IPS-18c (cell line): ENCODE measurements at regions not wholly inside any gene's neighbourhood (a gene's known extent, or its start where the extent isn't known, plus 50 kb on each side); places are given as distances from the start of the nearest gene placed in this dataset.
"Not testable (repeated sequence)": the region's sequence is repeated elsewhere in the genome, so short reads cannot be mapped to it uniquely, and the experiment has no call there.

Experiments used
- H3K4me3 ChIP-seq: 2 replicates; pipeline ENCODE4 v1.7.0; 2013; ENCODE audit warnings: low read depth, mild to moderate bottlenecking, low read length, moderate library complexity; ENCODE audit not compliant: insufficient read depth
- H3K9me3 ChIP-seq: one replicate; pipeline ENCODE4 v1.6.1; 2013; ENCODE audit warnings: mild to moderate bottlenecking, low read length, moderate library complexity; ENCODE audit not compliant: control insufficient read depth, insufficient read depth

- Histone ChIP-seq H3K9me3 (no peaks in the 10 kb centered on the region), H3K4me3 (no peak overlapping the region)
Measured at GRCh38 chr2:4144731-4145130, 441.4 kb downstream of the DCDC2C start.

DNA sequence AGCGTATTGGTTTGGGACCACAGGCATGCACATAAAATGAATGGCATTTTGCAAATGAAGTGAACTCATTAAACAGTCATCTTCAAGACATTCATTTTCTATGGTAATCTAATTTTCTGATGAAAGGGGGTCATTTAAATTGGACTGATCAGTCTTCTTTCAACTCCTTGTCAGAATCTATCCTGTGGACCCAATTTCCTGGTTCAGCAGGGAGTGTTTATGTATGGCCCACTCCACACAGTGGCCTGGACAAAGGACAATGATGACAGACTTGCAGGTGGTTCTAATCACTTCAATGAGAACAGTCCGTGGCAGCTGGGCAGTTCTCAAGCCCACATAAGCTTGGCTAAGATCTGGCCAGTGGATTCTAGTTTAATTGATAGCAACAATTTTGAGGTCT, 448.1 kb downstream of the DCDC2C start:
- Histone ChIP-seq H3K4me3 (no peak overlapping the region), H3K9me3 (no peaks in the 10 kb centered on the region)

DNA sequence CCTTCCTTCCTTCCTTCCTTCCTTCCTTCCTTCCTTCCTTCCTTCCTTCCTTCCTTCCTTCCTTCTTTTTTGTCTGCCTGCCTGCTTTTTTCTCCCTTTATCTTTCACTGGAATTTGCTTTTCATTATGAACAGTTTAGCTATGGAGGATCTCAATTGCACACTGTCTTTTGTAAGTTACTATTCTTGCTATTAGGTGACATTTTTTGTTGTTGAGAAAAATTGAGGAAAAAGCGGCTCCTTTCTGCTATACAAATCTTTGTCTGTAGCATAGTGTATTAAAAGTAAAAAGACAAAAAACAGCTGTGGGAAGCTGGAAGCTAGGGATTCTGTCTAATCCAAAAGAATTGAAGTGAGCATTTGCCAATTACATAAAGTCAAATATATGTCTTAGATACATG, 448.7 kb downstream of the DCDC2C start:
- H3K9me3 ChIP-seq = no peaks in the 10 kb centered on the region
- no peak overlapping the region for H3K4me3 ChIP-seq

- no peak overlapping the region for H3K4me3 ChIP-seq
- H3K9me3 ChIP-seq = peaks cover 23% of the 10 kb centered on the region
Measured at GRCh38 chr2:4168834-4169233, 465.5 kb downstream of the DCDC2C start.

GRCh38 chr2:4174796-4175195, 471.4 kb downstream of the DCDC2C start:
- Histone ChIP-seq H3K9me3 (peaks cover 31% of the 10 kb centered on the region), H3K4me3 (no peak overlapping the region)

DNA sequence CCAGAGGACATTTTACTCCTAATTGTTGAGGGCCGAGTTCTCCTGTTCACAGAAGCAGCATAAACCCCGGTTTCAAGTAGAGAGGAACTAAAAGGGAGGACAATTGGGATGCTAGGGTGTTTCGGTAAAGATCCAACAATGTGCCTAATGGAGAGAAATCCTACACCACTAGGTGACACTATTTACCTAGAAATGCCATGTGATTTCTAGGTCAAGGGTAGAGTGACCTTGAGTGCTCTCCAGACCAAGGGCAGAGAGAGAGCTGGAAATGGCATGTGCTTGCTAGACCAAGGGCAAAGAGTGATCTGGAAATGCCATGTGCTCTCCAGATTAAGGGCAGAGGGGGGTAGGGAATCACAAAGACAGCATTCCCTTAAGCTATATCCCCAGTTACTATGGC, 472.0 kb downstream of the DCDC2C start:
- no peak overlapping the region for H3K4me3 ChIP-seq
- peaks cover 31% of the 10 kb centered on the region for H3K9me3 ChIP-seq

- Histone ChIP-seq H3K9me3 (peaks cover 3% of the 10 kb centered on the region), H3K4me3 (no peak overlapping the region)
Measured at GRCh38 chr2:4180631-4181030, 477.3 kb downstream of the DCDC2C start.

GRCh38 chr2:4181062-4181461, 477.7 kb downstream of the DCDC2C start:
- H3K9me3 ChIP-seq = no peaks in the 10 kb centered on the region
- H3K4me3 ChIP-seq = no peak overlapping the region

- Histone ChIP-seq H3K9me3 (peaks cover 6% of the 10 kb centered on the region), H3K4me3 (no peak overlapping the region)
Measured at GRCh38 chr2:4188561-4188960, 485.2 kb downstream of the DCDC2C start.

GRCh38 chr2:4190548-4190947, 487.2 kb downstream of the DCDC2C start:
- H3K9me3 ChIP-seq = peaks cover 6% of the 10 kb centered on the region
- no peak overlapping the region for H3K4me3 ChIP-seq

- Histone ChIP-seq H3K9me3 (peaks cover 6% of the 10 kb centered on the region), H3K4me3 (no peak overlapping the region)
Measured at GRCh38 chr2:4192119-4192518, 488.7 kb downstream of the DCDC2C start.

DNA sequence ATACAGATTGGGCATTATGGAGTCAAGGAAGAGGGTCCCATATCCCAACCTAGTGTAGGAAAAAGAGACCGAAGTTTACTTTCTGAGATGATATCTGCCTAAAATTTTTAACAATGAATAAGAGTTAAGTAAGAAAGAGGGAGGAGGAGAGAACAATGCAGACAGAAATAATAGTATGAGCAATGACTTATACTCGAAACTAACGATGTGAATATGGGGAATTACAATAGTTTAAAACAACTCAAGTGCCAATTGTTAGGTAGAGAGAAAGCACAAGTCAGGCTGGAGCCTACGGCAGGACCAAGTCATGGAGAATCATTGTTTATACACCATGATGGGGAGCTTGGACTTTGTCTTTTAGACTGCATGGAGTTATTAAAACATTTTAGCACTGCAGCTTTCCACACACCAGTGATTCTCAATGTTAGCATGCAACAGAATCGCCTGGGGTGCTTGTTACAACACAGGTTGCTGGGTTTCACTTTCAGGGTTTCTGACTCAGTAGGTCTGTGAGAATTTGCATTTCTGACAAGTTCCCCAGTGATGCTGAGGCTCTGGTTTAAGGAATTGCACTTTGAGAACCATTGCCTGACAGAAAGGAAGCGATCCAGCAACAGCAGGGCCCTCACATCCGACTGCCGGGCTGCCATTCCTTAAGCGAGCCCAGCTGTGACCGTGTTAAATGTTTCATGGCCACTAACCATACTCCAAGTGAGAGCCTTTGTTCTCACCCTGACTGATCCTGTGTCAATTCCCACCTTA, 511.2 kb downstream of the DCDC2C start:
- no peak overlapping the region for H3K4me3 ChIP-seq

GRCh38 chr2:4217737-4218136, 514.4 kb downstream of the DCDC2C start:
- no peak overlapping the region for H3K4me3 ChIP-seq
- H3K9me3 ChIP-seq = no peaks in the 10 kb centered on the region

More for the DNA sequence above, 511.2 kb downstream of the DCDC2C start:
- peaks cover 3% of the 10 kb centered on the region for H3K9me3 ChIP-seq

- Histone ChIP-seq H3K9me3 (no peaks in the 10 kb centered on the region), H3K4me3 (no peak overlapping the region)
Measured at GRCh38 chr2:4219101-4219500, 515.7 kb downstream of the DCDC2C start.

DNA sequence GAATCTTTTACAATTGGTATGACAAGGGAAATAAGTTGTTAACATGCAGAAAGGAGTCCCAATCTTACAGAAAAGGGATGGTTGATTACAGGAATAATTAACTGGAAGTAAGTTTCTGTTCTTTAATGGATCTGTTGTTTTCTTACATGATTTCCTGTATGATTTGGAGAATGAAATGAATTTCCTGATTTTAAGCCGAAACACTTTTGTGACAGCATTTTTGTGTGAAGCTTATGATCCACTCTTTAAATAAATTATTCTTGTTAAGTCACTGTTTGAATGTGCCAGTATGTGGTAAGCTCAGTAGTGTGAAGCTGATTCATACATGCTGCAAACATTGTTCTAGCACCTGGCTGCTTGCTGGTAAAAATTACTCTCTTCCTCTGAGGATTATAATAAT, 516.2 kb downstream of the DCDC2C start:
- H3K4me3 ChIP-seq = no peak overlapping the region
- no peaks in the 10 kb centered on the region for H3K9me3 ChIP-seq

- Histone ChIP-seq H3K4me3 (no peak overlapping the region), H3K9me3 (no peaks in the 10 kb centered on the region)
Measured at GRCh38 chr2:4221434-4221833, 518.1 kb downstream of the DCDC2C start.

DNA sequence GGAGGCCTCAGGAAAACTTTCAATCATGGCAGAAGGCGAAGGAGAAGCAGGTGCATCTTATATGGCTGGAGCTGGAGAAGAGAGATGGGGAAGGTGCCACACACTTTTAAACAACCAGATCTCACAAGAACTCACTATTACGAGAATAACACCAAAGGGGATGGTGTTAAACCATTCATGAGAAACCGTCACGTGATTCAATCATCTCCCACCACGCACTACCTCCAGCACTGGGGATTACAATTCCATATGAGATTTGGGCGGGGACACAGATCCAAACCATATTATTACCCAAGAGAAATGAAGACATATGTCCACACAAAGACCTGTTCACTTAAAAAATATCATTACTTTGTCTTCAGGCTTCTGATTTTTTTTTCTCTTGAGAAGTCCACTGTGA, 518.5 kb downstream of the DCDC2C start:
- Histone ChIP-seq H3K9me3 (no peaks in the 10 kb centered on the region), H3K4me3 (no peak overlapping the region)

- H3K4me3 ChIP-seq, H3K9me3 ChIP-seq: not testable (repeated sequence)
Measured at GRCh38 chr2:4244422-4244821, 541.0 kb downstream of the DCDC2C start.
